ENCODE measurements at regions not wholly inside any gene's neighbourhood (a gene's known extent, or its start where the extent isn't known, plus 50 kb on each side); places are given as distances from the start of the nearest gene placed in this dataset.
A peak's percentile ranks its signal among the peaks of the same experiment; 100 is the strongest.

DNA sequence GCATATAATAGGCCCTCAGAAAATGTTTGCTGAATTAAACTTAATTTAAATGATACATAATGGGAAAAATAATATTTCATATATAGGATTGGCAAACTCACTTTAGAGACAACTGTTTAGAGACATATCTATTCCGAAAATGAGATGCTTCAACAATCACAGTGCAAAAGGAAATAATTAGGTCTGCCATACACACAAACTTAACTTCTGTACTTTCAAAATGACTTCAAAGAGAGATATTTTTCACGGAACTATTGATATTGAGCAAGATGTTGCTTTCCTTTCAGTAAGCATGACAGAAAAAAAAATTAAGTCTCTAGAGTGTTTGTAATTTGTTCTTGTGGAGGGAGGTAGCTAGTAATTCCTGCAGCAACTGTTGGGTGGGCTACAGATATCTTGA lies 769.5 kb downstream of the TUSC7 start:
- no peaks in the 10 kb centered on the region for H3K27me3 ChIP-seq (ENCODE audit: insufficient read depth, low read length)
- no peak overlapping the region for H2BK12ac ChIP-seq (ENCODE audit: low read length)
- H3K18ac ChIP-seq (ENCODE audit: low read length), result no peak overlapping the region
- no peaks in the 10 kb centered on the region for H3K9me3 ChIP-seq (ENCODE audit: insufficient read depth, low read depth, low read length)
- H4K12ac ChIP-seq (ENCODE audit: low read depth, low read length), result no peak overlapping the region
- no peaks in the 10 kb centered on the region for H3K79me1 ChIP-seq (ENCODE audit: low read length)
- H3K14ac ChIP-seq (ENCODE audit: low read length), result no peak overlapping the region
- no peak overlapping the region for H3K23ac ChIP-seq (ENCODE audit: low read length)
- no peaks in the 10 kb centered on the region for H3K4me1 ChIP-seq (ENCODE audit: control insufficient read depth in 1 of 2, insufficient read depth in 2 of 2, low read length in 2 of 2)
- DNase-seq, result no peak
- H3K9ac ChIP-seq (ENCODE audit: low read length), result no peak overlapping the region
- no peak overlapping the region for H4K91ac ChIP-seq (ENCODE audit: low read depth, low read length)
- H3K4ac ChIP-seq (ENCODE audit: low read depth, low read length), result no peak overlapping the region
- H3K4me2 ChIP-seq (ENCODE audit: low read length), result no peak overlapping the region
- no CpG with 5 or more reads among the region's 2 CpGs for WGBS (ENCODE audit: extremely low coverage, insufficient coverage, insufficient read length)
- H3K27ac ChIP-seq (ENCODE audit: low read depth, low read length), result no peak overlapping the region
- H4K8ac ChIP-seq (ENCODE audit: low read depth, low read length), result no peak overlapping the region
- no peaks in the 10 kb centered on the region for H3K79me2 ChIP-seq (ENCODE audit: control insufficient read depth, insufficient read depth, low read length, poor library complexity)
- no peak overlapping the region for H2BK5ac ChIP-seq (ENCODE audit: low read depth, low read length, poor library complexity)
- H2BK120ac ChIP-seq (ENCODE audit: insufficient read depth, low read length, poor library complexity), result no peak overlapping the region
- no peak overlapping the region for H2AFZ ChIP-seq (ENCODE audit: insufficient read depth, low read length, poor library complexity)
- H3K4me3 ChIP-seq (ENCODE audit: low read depth, low read length), result no peak overlapping the region
- H2AK5ac ChIP-seq (ENCODE audit: low read length), result no peak overlapping the region
- no peaks in the 10 kb centered on the region for H3K36me3 ChIP-seq (ENCODE audit: control insufficient read depth in 1 of 2, insufficient read depth in 2 of 2, low read length in 2 of 2)

DNA sequence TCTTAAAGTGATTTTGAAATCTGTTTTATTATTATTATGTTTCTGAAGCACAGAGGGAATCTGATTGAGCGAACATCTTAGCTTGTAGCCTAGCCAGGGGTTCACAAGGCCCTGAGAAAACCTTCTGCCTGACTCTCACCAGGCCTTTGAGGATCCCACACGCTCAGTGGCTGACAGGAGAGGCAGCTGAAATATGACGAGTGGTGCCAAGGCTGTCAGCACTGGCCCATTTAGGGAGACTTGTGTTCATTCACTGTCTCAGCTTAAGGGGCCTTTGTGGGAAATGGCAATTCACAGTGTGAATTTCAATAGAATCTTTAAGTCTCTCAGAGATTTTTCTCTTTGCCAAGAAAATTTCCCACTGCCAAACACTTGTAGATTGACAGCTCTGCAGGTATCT lies 770.9 kb downstream of the TUSC7 start:
- Histone ChIP-seq H2AFZ (ENCODE audit: insufficient read depth, low read length, poor library complexity) (no peak overlapping the region), H3K9ac (ENCODE audit: low read length) (no peak overlapping the region), H4K91ac (ENCODE audit: low read depth, low read length) (no peak overlapping the region), H3K9me3 (ENCODE audit: insufficient read depth, low read depth, low read length) (no peaks in the 10 kb centered on the region), H4K12ac (ENCODE audit: low read depth, low read length) (no peak overlapping the region), H2BK120ac (ENCODE audit: insufficient read depth, low read length, poor library complexity) (no peak overlapping the region), H3K79me2 (ENCODE audit: control insufficient read depth, insufficient read depth, low read length, poor library complexity) (no peaks in the 10 kb centered on the region), H3K79me1 (ENCODE audit: low read length) (no peaks in the 10 kb centered on the region), H2BK5ac (ENCODE audit: low read depth, low read length, poor library complexity) (no peak overlapping the region), H3K4me2 (ENCODE audit: low read length) (no peak overlapping the region), H4K8ac (ENCODE audit: low read depth, low read length) (no peak overlapping the region), H3K23ac (ENCODE audit: low read length) (no peak overlapping the region), H3K27ac (ENCODE audit: low read depth, low read length) (no peak overlapping the region), H2AK5ac (ENCODE audit: low read length) (no peak overlapping the region), H3K4me1 (ENCODE audit: control insufficient read depth in 1 of 2, insufficient read depth in 2 of 2, low read length in 2 of 2) (no peaks in the 10 kb centered on the region), H3K4me3 (ENCODE audit: low read depth, low read length) (no peak overlapping the region), H3K4ac (ENCODE audit: low read depth, low read length) (no peak overlapping the region), H3K36me3 (ENCODE audit: control insufficient read depth in 1 of 2, insufficient read depth in 2 of 2, low read length in 2 of 2) (no peaks in the 10 kb centered on the region), H3K14ac (ENCODE audit: low read length) (no peak overlapping the region), H2BK12ac (ENCODE audit: low read length) (no peak overlapping the region), H3K18ac (ENCODE audit: low read length) (no peak overlapping the region), H3K27me3 (ENCODE audit: insufficient read depth, low read length) (no peaks in the 10 kb centered on the region)
- no peak for DNase-seq
- no CpG with 5 or more reads among the region's 3 CpGs for WGBS (ENCODE audit: extremely low coverage, insufficient coverage, insufficient read length)

DNA sequence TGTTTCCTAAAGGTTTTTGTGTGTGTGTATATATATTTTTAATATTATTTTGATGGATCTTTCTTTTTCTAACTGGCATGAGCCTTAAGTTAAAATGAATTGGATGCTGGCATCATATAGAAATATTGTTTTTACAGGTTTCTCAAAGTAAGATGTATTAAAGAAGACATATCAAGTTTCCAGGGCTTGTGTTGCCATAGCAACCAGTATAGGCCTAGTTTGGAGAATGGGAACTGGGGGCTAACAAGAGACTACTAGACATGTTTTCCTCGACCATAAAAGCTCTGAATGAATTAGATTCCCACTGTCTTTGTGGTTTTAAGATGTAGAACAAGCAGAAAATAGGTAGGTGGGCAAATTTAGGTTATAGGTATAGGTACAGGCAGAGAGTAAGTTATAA lies 771.4 kb downstream of the TUSC7 start:
- H3K23ac ChIP-seq (ENCODE audit: low read length), result no peak overlapping the region
- H3K4me2 ChIP-seq (ENCODE audit: low read length), result no peak overlapping the region
- no peaks in the 10 kb centered on the region for H3K4me1 ChIP-seq (ENCODE audit: control insufficient read depth in 1 of 2, insufficient read depth in 2 of 2, low read length in 2 of 2)
- no peak overlapping the region for H3K14ac ChIP-seq (ENCODE audit: low read length)
- H4K8ac ChIP-seq (ENCODE audit: low read depth, low read length), result no peak overlapping the region
- H3K4ac ChIP-seq (ENCODE audit: low read depth, low read length), result no peak overlapping the region
- H2BK5ac ChIP-seq (ENCODE audit: low read depth, low read length, poor library complexity), result no peak overlapping the region
- no peak for DNase-seq
- no peak overlapping the region for H2AFZ ChIP-seq (ENCODE audit: insufficient read depth, low read length, poor library complexity)
- no peak overlapping the region for H3K27ac ChIP-seq (ENCODE audit: low read depth, low read length)
- H3K4me3 ChIP-seq (ENCODE audit: low read depth, low read length), result no peak overlapping the region
- H3K27me3 ChIP-seq (ENCODE audit: insufficient read depth, low read length), result no peaks in the 10 kb centered on the region
- no peak overlapping the region for H4K91ac ChIP-seq (ENCODE audit: low read depth, low read length)
- no peaks in the 10 kb centered on the region for H3K79me2 ChIP-seq (ENCODE audit: control insufficient read depth, insufficient read depth, low read length, poor library complexity)
- H4K12ac ChIP-seq (ENCODE audit: low read depth, low read length), result no peak overlapping the region
- no peak overlapping the region for H3K18ac ChIP-seq (ENCODE audit: low read length)
- H3K9me3 ChIP-seq (ENCODE audit: insufficient read depth, low read depth, low read length), result no peaks in the 10 kb centered on the region
- no CpG with 5 or more reads among the region's 1 CpG for WGBS (ENCODE audit: extremely low coverage, insufficient coverage, insufficient read length)
- no peak overlapping the region for H2BK12ac ChIP-seq (ENCODE audit: low read length)
- no peak overlapping the region for H3K9ac ChIP-seq (ENCODE audit: low read length)
- no peak overlapping the region for H2AK5ac ChIP-seq (ENCODE audit: low read length)
- no peak overlapping the region for H2BK120ac ChIP-seq (ENCODE audit: insufficient read depth, low read length, poor library complexity)
- H3K36me3 ChIP-seq (ENCODE audit: control insufficient read depth in 1 of 2, insufficient read depth in 2 of 2, low read length in 2 of 2), result no peaks in the 10 kb centered on the region
- no peaks in the 10 kb centered on the region for H3K79me1 ChIP-seq (ENCODE audit: low read length)

DNA sequence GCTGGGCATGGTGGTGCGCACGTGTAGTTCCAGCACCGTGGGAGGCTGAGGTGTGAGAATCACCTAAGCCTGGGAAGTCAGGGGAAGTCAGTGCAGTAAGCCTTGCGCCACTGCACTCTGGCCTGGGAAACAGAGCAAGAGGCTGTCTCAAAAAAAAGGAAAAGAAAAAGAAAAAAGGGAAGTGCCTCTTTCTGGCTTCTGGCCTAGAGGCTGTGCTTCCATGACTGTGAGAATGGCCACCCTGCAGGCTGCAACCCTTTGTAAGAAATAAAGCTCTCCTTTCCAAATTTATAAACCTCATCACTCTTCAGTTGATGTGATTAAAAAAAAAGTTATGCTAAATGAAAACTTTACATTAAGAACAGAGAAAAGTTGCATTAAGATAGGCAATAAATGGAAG lies 774.3 kb downstream of the TUSC7 start:
- H3K18ac ChIP-seq (ENCODE audit: low read length), result no peak overlapping the region
- H3K23ac ChIP-seq (ENCODE audit: low read length), result no peak overlapping the region
- H3K9me3 ChIP-seq (ENCODE audit: insufficient read depth, low read depth, low read length), result no peaks in the 10 kb centered on the region
- WGBS (ENCODE audit: extremely low coverage, insufficient coverage, insufficient read length), result no CpG with 5 or more reads among the region's 4 CpGs
- H2BK120ac ChIP-seq (ENCODE audit: insufficient read depth, low read length, poor library complexity), result no peak overlapping the region
- DNase-seq, result no peak
- H4K12ac ChIP-seq (ENCODE audit: low read depth, low read length), result peak overlapping the region; percentile 14
- no peak overlapping the region for H2BK5ac ChIP-seq (ENCODE audit: low read depth, low read length, poor library complexity)
- no peaks in the 10 kb centered on the region for H3K79me1 ChIP-seq (ENCODE audit: low read length)
- no peaks in the 10 kb centered on the region for H3K79me2 ChIP-seq (ENCODE audit: control insufficient read depth, insufficient read depth, low read length, poor library complexity)
- no peak overlapping the region for H2AFZ ChIP-seq (ENCODE audit: insufficient read depth, low read length, poor library complexity)
- H3K27ac ChIP-seq (ENCODE audit: low read depth, low read length), result no peak overlapping the region
- H3K4me3 ChIP-seq (ENCODE audit: low read depth, low read length), result no peak overlapping the region
- H3K9ac ChIP-seq (ENCODE audit: low read length), result no peak overlapping the region
- H4K8ac ChIP-seq (ENCODE audit: low read depth, low read length), result no peak overlapping the region
- no peak overlapping the region for H3K4me2 ChIP-seq (ENCODE audit: low read length)
- H3K4me1 ChIP-seq (ENCODE audit: control insufficient read depth in 1 of 2, insufficient read depth in 2 of 2, low read length in 2 of 2), result no peaks in the 10 kb centered on the region
- H3K36me3 ChIP-seq (ENCODE audit: control insufficient read depth in 1 of 2, insufficient read depth in 2 of 2, low read length in 2 of 2), result no peaks in the 10 kb centered on the region
- no peak overlapping the region for H4K91ac ChIP-seq (ENCODE audit: low read depth, low read length)
- no peak overlapping the region for H3K4ac ChIP-seq (ENCODE audit: low read depth, low read length)
- no peaks in the 10 kb centered on the region for H3K27me3 ChIP-seq (ENCODE audit: insufficient read depth, low read length)
- no peak overlapping the region for H2AK5ac ChIP-seq (ENCODE audit: low read length)
- H2BK12ac ChIP-seq (ENCODE audit: low read length), result no peak overlapping the region
- no peak overlapping the region for H3K14ac ChIP-seq (ENCODE audit: low read length)

DNA sequence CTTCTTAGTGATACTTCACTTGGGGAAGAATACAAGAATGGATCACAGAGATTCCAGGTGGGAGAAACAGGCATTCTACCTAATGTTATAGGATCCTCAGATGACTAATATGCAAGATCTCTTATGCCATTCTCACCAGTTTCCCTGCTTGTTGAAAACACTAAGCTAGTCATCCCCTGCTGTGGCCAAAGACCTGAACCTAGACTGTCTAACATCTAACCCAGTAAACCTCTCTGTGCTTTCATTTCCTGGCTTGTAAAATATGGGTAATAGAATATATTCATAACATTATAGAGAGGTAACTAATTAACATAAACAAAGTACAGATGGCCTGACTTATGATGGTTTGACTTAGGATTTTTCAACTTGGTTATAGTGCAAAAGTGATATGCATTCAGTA lies 776.3 kb downstream of the TUSC7 start:
- no peak overlapping the region for H3K27ac ChIP-seq (ENCODE audit: low read depth, low read length)
- H4K91ac ChIP-seq (ENCODE audit: low read depth, low read length), result no peak overlapping the region
- no peak overlapping the region for H4K12ac ChIP-seq (ENCODE audit: low read depth, low read length)
- H3K9ac ChIP-seq (ENCODE audit: low read length), result no peak overlapping the region
- H3K23ac ChIP-seq (ENCODE audit: low read length), result no peak overlapping the region
- H3K4me3 ChIP-seq (ENCODE audit: low read depth, low read length), result no peak overlapping the region
- no peak overlapping the region for H4K8ac ChIP-seq (ENCODE audit: low read depth, low read length)
- no peak overlapping the region for H3K4me2 ChIP-seq (ENCODE audit: low read length)
- H3K79me1 ChIP-seq (ENCODE audit: low read length), result no peaks in the 10 kb centered on the region
- no peaks in the 10 kb centered on the region for H3K9me3 ChIP-seq (ENCODE audit: insufficient read depth, low read depth, low read length)
- no peak overlapping the region for H2BK5ac ChIP-seq (ENCODE audit: low read depth, low read length, poor library complexity)
- H3K79me2 ChIP-seq (ENCODE audit: control insufficient read depth, insufficient read depth, low read length, poor library complexity), result no peaks in the 10 kb centered on the region
- no peak overlapping the region for H2BK120ac ChIP-seq (ENCODE audit: insufficient read depth, low read length, poor library complexity)
- H3K4me1 ChIP-seq (ENCODE audit: control insufficient read depth in 1 of 2, insufficient read depth in 2 of 2, low read length in 2 of 2), result no peaks in the 10 kb centered on the region
- H3K18ac ChIP-seq (ENCODE audit: low read length), result no peak overlapping the region
- H3K14ac ChIP-seq (ENCODE audit: low read length), result no peak overlapping the region
- H2AK5ac ChIP-seq (ENCODE audit: low read length), result no peak overlapping the region
- no peaks in the 10 kb centered on the region for H3K27me3 ChIP-seq (ENCODE audit: insufficient read depth, low read length)
- H2BK12ac ChIP-seq (ENCODE audit: low read length), result no peak overlapping the region
- H2AFZ ChIP-seq (ENCODE audit: insufficient read depth, low read length, poor library complexity), result no peak overlapping the region
- H3K36me3 ChIP-seq (ENCODE audit: control insufficient read depth in 1 of 2, insufficient read depth in 2 of 2, low read length in 2 of 2), result no peaks in the 10 kb centered on the region
- H3K4ac ChIP-seq (ENCODE audit: low read depth, low read length), result no peak overlapping the region
- DNase-seq, result no peak

All from trophoblast cell (in vitro differentiated cells and primary cell).